HEK293 (cell line): ENCODE measurements at regions not wholly inside any gene's neighbourhood (a gene's known extent, or its start where the extent isn't known, plus 50 kb on each side); places are given as distances from the start of the nearest gene placed in this dataset.
"Not testable (repeated sequence)": the region's sequence is repeated elsewhere in the genome, so short reads cannot be mapped to it uniquely, and the experiment has no call there.

Experiments
- CTCF ChIA-PET: fragments of 350-600 bp; formaldehyde crosslinking; extraction: SDS; loops from one replicate; lab custom pipeline; 2021; ENCODE audit warnings: antibody characterized with exemption; lab: Yijun Ruan, JAX
- POLR2A ChIA-PET: fragments of 300-600 bp; formaldehyde crosslinking; extraction: SDS; loops from one replicate; lab custom pipeline; 2020; ENCODE audit warnings: antibody characterized with exemption, inconsistent platforms; lab: Yijun Ruan, JAX
- H3K27ac ChIP-seq: fragments of 200-500 bp; sonication (Bioruptor generic); 2 replicates; pipeline ENCODE4 v1.5.1; 2014; ENCODE audit warnings: low read depth, low read length, control low read depth, inconsistent platforms; ENCODE audit errors: extremely low read depth
- H3K36me3 ChIP-seq, 2 experiments: fragments of 200-500 bp in 1 of 2; sonication (Bioruptor generic) in 1 of 2; 1 replicate in 1 of 2; 2 replicates in 1 of 2; pipeline ENCODE4 v1.5.1; 2014 to 2017; ENCODE audit warnings: inconsistent platforms in 2 of 2, low read length in 2 of 2; ENCODE audit not compliant: control insufficient read depth in 2 of 2, insufficient read depth in 1 of 2
- H3K4me1 ChIP-seq: fragments of 200-500 bp; sonication (Bioruptor generic); 2 replicates; pipeline ENCODE4 v1.5.1; 2014; ENCODE audit warnings: mild to moderate bottlenecking, low read length, inconsistent platforms; ENCODE audit not compliant: control insufficient read depth, insufficient read depth
- H3K4me3 ChIP-seq: 2 replicates; pipeline ENCODE4 v1.5.1; 2011; ENCODE audit warnings: low read depth, mild to moderate bottlenecking, control low read depth, low read length, moderate library complexity
- H3K9me3 ChIP-seq: fragments of 200-500 bp; sonication (Bioruptor generic); 2 replicates; pipeline ENCODE4 v1.5.1; 2014; ENCODE audit warnings: low read depth, low read length, inconsistent platforms; ENCODE audit not compliant: control insufficient read depth, insufficient read depth
- ELK4 ChIP-seq: IDR thresholded peaks from 2 replicates; pipeline ENCODE4 v1.6.1; 2011; ENCODE audit warnings: mild to moderate bottlenecking, low read depth, low read length, borderline replicate concordance
- HOXC10 ChIP-seq: sonication (generic); formaldehyde crosslinking; IDR thresholded peaks from 2 replicates; pipeline ENCODE4 v1.8.1; 2023; ENCODE audit warnings: mild to moderate bottlenecking, missing genetic modification reagents
- PATZ1 ChIP-seq: fragments of 450-650 bp; formaldehyde crosslinking; IDR thresholded peaks from 2 replicates; pipeline ENCODE4 v1.5.1; 2016; ENCODE audit warnings: missing biosample characterization, missing genetic modification characterization
- ZNF302 ChIP-seq: fragments of 450-650 bp; formaldehyde crosslinking; IDR thresholded peaks from 2 replicates; pipeline ENCODE4 v1.5.1; 2016; ENCODE audit warnings: missing biosample characterization, missing genetic modification characterization, low read depth
- ZNF394 ChIP-seq: fragments of 450-650 bp; formaldehyde crosslinking; IDR thresholded peaks from 2 replicates; pipeline ENCODE4 v1.5.1; 2016; ENCODE audit warnings: missing biosample characterization, missing genetic modification characterization, mild to moderate bottlenecking, moderate library complexity, borderline replicate concordance
- ZNF792 ChIP-seq: fragments of 450-650 bp; formaldehyde crosslinking; IDR thresholded peaks from 2 replicates; pipeline ENCODE4 v1.5.1; 2016; ENCODE audit warnings: missing biosample characterization, missing genetic modification characterization
- ZNF830 ChIP-seq: fragments of 450-650 bp; IDR thresholded peaks from 2 replicates; pipeline ENCODE4 v1.5.0; 2018; ENCODE audit warnings: missing biosample characterization, missing genetic modification characterization, low read depth, mild to moderate bottlenecking, moderate library complexity
- ZSCAN5A ChIP-seq: fragments of 450-650 bp; formaldehyde crosslinking; IDR thresholded peaks from 2 replicates; pipeline ENCODE4 v1.5.1; 2016; ENCODE audit warnings: missing biosample characterization, missing genetic modification characterization

- POLR2A ChIA-PET, result no interaction called here
- TF ChIP-seq PATZ1 (tag by site-specific recombination) (no peak), ZNF302 (tag by site-specific recombination) (no peak), ZNF830 (tag by site-specific recombination) (no peak)
These were observed 70.7 kb downstream of the CALM1 start for GRCh38 chr14:90467501-90467900.

GRCh38 chr14:90469416-90469815 is 72.6 kb downstream of the CALM1 start:
- H3K27ac ChIP-seq, H3K36me3 ChIP-seq, POLR2A ChIA-PET, H3K4me1 ChIP-seq, H3K4me3 ChIP-seq, H3K9me3 ChIP-seq: not testable (repeated sequence)
- CTCF ChIA-PET, result interaction anchor here (1.1 kb wide), 1 partner anchor 23 kb away, joined by 7 read pairs; no protein-coding TSS in a partner anchor

More at GRCh38 chr14:90467501-90467900, 70.7 kb downstream of the CALM1 start:
- H3K36me3 ChIP-seq, result no peaks in the 10 kb centered on the region
- no peaks in the 10 kb centered on the region for H3K4me1 ChIP-seq
- CTCF ChIA-PET, result interaction anchor here (0.7 kb wide), 2 partner anchors 238 to 1329 kb away, joined by 3 read pairs; no protein-coding TSS in a partner anchor
- H3K27ac ChIP-seq, result no peak overlapping the region
- no peaks in the 10 kb centered on the region for H3K9me3 ChIP-seq
- no peak overlapping the region for H3K4me3 ChIP-seq

GRCh38 chr14:90472632-90473031 is 75.8 kb downstream of the CALM1 start:
- Histone ChIP-seq H3K4me1 (no peaks in the 10 kb centered on the region), H3K36me3 (no peaks in the 10 kb centered on the region), H3K27ac (no peak overlapping the region), H3K9me3 (no peaks in the 10 kb centered on the region), H3K4me3 (no peak overlapping the region)
- TF ChIP-seq HOXC10 (CRISPR knock-in tag) (no peak), ZNF792 (no peak), ZNF394 (tag by site-specific recombination) (no peak), ZSCAN5A (tag by site-specific recombination) (no peak), ELK4 (no peak)
- POLR2A ChIA-PET, result no interaction called here
- CTCF ChIA-PET, result interaction anchor here (0.6 to 1.3 kb wide), 2 partner anchors 21 to 73 kb away, joined by 3 to 4 read pairs; no protein-coding TSS in a partner anchor
